Prostate gland (tissue), 2 donors: ENCODE measurements at regions not wholly inside any gene's neighbourhood (a gene's known extent, or its start where the extent isn't known, plus 50 kb on each side); places are given as distances from the start of the nearest gene placed in this dataset.

Source experiments
- POLR2AphosphoS5 ChIP-seq: sonication (generic); formaldehyde crosslinking; IDR thresholded peaks from one replicate; pipeline ENCODE4 v1.6.1; 2017; ENCODE audit warnings: antibody characterized with exemption
- TF ChIP-seq, protein P1 (sequence below), 4 experiments: fragments of 200-600 bp in 2 of 4; fragments of 450-650 bp in 2 of 4; sonication (generic) in 2 of 4; IDR thresholded peaks; 1 replicate in 3 of 4; 2 replicates in 1 of 4; pipeline ENCODE4 v1.5.1; 2016 to 2019; ENCODE audit warnings: antibody characterized with exemption in 4 of 4, mild to moderate bottlenecking in 2 of 4, moderate library complexity in 2 of 4

DNA sequence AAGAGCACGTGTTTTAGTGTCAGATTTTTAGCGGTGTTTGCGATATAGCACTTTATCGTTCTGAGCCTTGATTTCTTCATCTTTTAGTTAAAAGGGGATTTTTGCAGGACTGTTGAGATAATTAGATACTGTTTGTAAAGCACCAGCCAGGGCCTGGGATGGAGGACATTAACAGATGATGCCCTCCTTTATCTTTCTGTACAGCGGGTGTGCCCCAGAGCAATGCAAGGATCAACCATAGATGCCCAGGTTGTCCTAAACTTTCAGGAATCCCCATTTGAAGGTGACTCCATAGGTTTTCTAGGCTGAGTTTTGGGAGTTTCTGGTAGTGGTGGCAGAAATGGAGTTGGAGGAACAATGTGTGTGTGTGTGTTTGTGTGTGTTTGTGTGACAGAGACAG, 97.0 kb upstream of the SPRED2 start:
- no peak for TF ChIP-seq POLR2AphosphoS5
- TF ChIP-seq, protein P1, sequence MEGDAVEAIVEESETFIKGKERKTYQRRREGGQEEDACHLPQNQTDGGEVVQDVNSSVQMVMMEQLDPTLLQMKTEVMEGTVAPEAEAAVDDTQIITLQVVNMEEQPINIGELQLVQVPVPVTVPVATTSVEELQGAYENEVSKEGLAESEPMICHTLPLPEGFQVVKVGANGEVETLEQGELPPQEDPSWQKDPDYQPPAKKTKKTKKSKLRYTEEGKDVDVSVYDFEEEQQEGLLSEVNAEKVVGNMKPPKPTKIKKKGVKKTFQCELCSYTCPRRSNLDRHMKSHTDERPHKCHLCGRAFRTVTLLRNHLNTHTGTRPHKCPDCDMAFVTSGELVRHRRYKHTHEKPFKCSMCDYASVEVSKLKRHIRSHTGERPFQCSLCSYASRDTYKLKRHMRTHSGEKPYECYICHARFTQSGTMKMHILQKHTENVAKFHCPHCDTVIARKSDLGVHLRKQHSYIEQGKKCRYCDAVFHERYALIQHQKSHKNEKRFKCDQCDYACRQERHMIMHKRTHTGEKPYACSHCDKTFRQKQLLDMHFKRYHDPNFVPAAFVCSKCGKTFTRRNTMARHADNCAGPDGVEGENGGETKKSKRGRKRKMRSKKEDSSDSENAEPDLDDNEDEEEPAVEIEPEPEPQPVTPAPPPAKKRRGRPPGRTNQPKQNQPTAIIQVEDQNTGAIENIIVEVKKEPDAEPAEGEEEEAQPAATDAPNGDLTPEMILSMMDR (IDR thresholded peaks at IDR 0.05) = no peak
